NCI-H524 (cell line): ENCODE measurements at regions not wholly inside any gene's neighbourhood (a gene's known extent, or its start where the extent isn't known, plus 50 kb on each side); places are given as distances from the start of the nearest gene placed in this dataset.
A peak's percentile ranks its signal among the peaks of the same experiment; 100 is the strongest.
"Not testable (repeated sequence)": the region's sequence is repeated elsewhere in the genome, so short reads cannot be mapped to it uniquely, and the experiment has no call there.

Source experiments
- DNase-seq, 2 experiments: peaks; one replicate each; lab custom pipeline; 2025; lab: John Stamatoyannopoulos, UW

GRCh38 chr12:131357185-131357747, 353.6 kb upstream of the SFSWAP start:
- no peak for DNase-seq

- DNase-seq = no peak
Measured at GRCh38 chr12:131357920-131358319, 353.0 kb upstream of the SFSWAP start.

GRCh38 chr12:131362291-131363211, 348.3 kb upstream of the SFSWAP start:
- no peak for DNase-seq

- DNase-seq = no peak
Measured at GRCh38 chr12:131363393-131363792, 347.5 kb upstream of the SFSWAP start.

- no peak for DNase-seq
Measured at GRCh38 chr12:131363841-131364495, 346.9 kb upstream of the SFSWAP start.

GRCh38 chr12:131364903-131365820, 345.7 kb upstream of the SFSWAP start:
- no peak for DNase-seq

- DNase-seq = no peak
Measured at GRCh38 chr12:131365821-131366260, 345.0 kb upstream of the SFSWAP start.

GRCh38 chr12:131366261-131366871, 344.5 kb upstream of the SFSWAP start:
- no peak for DNase-seq

- not testable (repeated sequence) for DNase-seq
Measured at GRCh38 chr12:131367067-131367982, 343.6 kb upstream of the SFSWAP start.

- DNase-seq = no peak
Measured at GRCh38 chr12:131367983-131368667, 342.8 kb upstream of the SFSWAP start.

- no peak for DNase-seq
Measured at GRCh38 chr12:131368668-131369071, 342.2 kb upstream of the SFSWAP start.

GRCh38 chr12:131369094-131369845, 341.6 kb upstream of the SFSWAP start:
- no peak for DNase-seq

GRCh38 chr12:131370321-131370720, 340.6 kb upstream of the SFSWAP start:
- no peak for DNase-seq

GRCh38 chr12:131370791-131371347, 340.0 kb upstream of the SFSWAP start:
- DNase-seq = no peak

GRCh38 chr12:131371401-131372170, 339.3 kb upstream of the SFSWAP start:
- DNase-seq = peak in 1 of 2 experiments; percentile 42

GRCh38 chr12:131372171-131372475, 338.8 kb upstream of the SFSWAP start:
- no peak for DNase-seq

GRCh38 chr12:131372706-131373195, 338.1 kb upstream of the SFSWAP start:
- DNase-seq = no peak
